ENCODE measurements at regions not wholly inside any gene's neighbourhood (a gene's known extent, or its start where the extent isn't known, plus 50 kb on each side); places are given as distances from the start of the nearest gene placed in this dataset.
"Not testable (repeated sequence)": the region's sequence is repeated elsewhere in the genome, so short reads cannot be mapped to it uniquely, and the experiment has no call there.

- Mint-ChIP-seq H3K27ac (peak overlapping the region in 1 of 6 donors; percentile 1), H3K27me3 (no peaks in the 10 kb centered on the region), H3K36me3 (no peaks in the 10 kb centered on the region), H3K9me3 (no peaks in the 10 kb centered on the region), H3K4me3 (no peak overlapping the region), H3K4me1 (peaks cover 17 to 29% (median 26%) of the 10 kb centered on the region in 3 donors)
- ATAC-seq (ENCODE audit: low read depth in 2 of 2) (no peak), DNase-seq (no peak)
These were observed 124.6 kb upstream of the ARHGEF3 start for GRCh38 chr3:56926243-56926946.

GRCh38 chr3:56924700-56925099 is 123.0 kb upstream of the ARHGEF3 start:
- peak overlapping the region in 2 of 8 donors; percentile 44 to 65 for H3K4me3 Mint-ChIP-seq
- not testable (repeated sequence) for DNase-seq; ATAC-seq (ENCODE audit: low read depth in 2 of 2); H3K27me3 Mint-ChIP-seq; H3K36me3 Mint-ChIP-seq; H3K9me3 Mint-ChIP-seq
- H3K27ac Mint-ChIP-seq, result peak overlapping the region in 3 of 6 donors; percentile 28 to 79 (median 29)
- H3K4me1 Mint-ChIP-seq, result peaks cover 21 to 33% (median 29%) of the 10 kb centered on the region in 3 donors

GRCh38 chr3:56923526-56924224 is 121.9 kb upstream of the ARHGEF3 start:
- ATAC-seq (ENCODE audit: low read depth in 2 of 2) (peak; percentile 81 to 83), DNase-seq (peak; percentile 35)
- H3K27me3 Mint-ChIP-seq, result no peaks in the 10 kb centered on the region
- no peaks in the 10 kb centered on the region for H3K9me3 Mint-ChIP-seq
- peak overlapping the region in 5 of 6 donors; percentile 39 to 86 (median 85) for H3K27ac Mint-ChIP-seq
- peaks cover 25 to 42% (median 36%) of the 10 kb centered on the region in 3 donors for H3K4me1 Mint-ChIP-seq
- H3K36me3 Mint-ChIP-seq, result no peaks in the 10 kb centered on the region
- peak overlapping the region in 7 of 8 donors; percentile 6 to 79 (median 73) for H3K4me3 Mint-ChIP-seq

GRCh38 chr3:56921573-56922453 is 120.1 kb upstream of the ARHGEF3 start:
- no peaks in the 10 kb centered on the region for H3K9me3 Mint-ChIP-seq
- ATAC-seq (ENCODE audit: low read depth in 2 of 2), result no peak
- DNase-seq, result no peak

GRCh38 chr3:56919797-56920195 is 118.0 kb upstream of the ARHGEF3 start:
- H3K9me3 Mint-ChIP-seq, result no peaks in the 10 kb centered on the region
- peak overlapping the region in 3 of 6 donors; percentile 24 to 67 (median 29) for H3K27ac Mint-ChIP-seq
- H3K27me3 Mint-ChIP-seq, result no peaks in the 10 kb centered on the region
- H3K4me1 Mint-ChIP-seq, result peaks cover 57 to 77% (median 68%) of the 10 kb centered on the region in 3 donors
- no peak for DNase-seq
- H3K36me3 Mint-ChIP-seq, result no peaks in the 10 kb centered on the region
- no peak overlapping the region for H3K4me3 Mint-ChIP-seq
- no peak for ATAC-seq (ENCODE audit: low read depth in 2 of 2)

More at GRCh38 chr3:56921573-56922453, 120.1 kb upstream of the ARHGEF3 start:
- Mint-ChIP-seq H3K27me3 (no peaks in the 10 kb centered on the region), H3K27ac (peak overlapping the region in 4 of 6 donors; percentile 4 to 96 (median 52)), H3K4me3 (peak overlapping the region; percentile 22 to 74 (median 46)), H3K36me3 (no peaks in the 10 kb centered on the region), H3K4me1 (peaks cover 43 to 60% (median 54%) of the 10 kb centered on the region in 3 donors)

- Mint-ChIP-seq H3K4me1 (peaks cover 56 to 73% (median 63%) of the 10 kb centered on the region in 3 donors), H3K27ac (peak overlapping the region in 4 of 6 donors; percentile 15 to 92 (median 34)), H3K4me3 (peak overlapping the region in 3 of 8 donors; percentile 11 to 82 (median 12)), H3K27me3 (no peaks in the 10 kb centered on the region), H3K36me3 (no peaks in the 10 kb centered on the region), H3K9me3 (no peaks in the 10 kb centered on the region)
- DNase-seq (no peak), ATAC-seq (ENCODE audit: low read depth in 2 of 2) (no peak)
These were observed 117.5 kb upstream of the ARHGEF3 start for GRCh38 chr3:56919137-56919796.

- Mint-ChIP-seq H3K4me1 (peaks cover 46 to 63% (median 54%) of the 10 kb centered on the region in 3 donors), H3K9me3 (no peaks in the 10 kb centered on the region), H3K36me3 (no peaks in the 10 kb centered on the region), H3K27me3 (no peaks in the 10 kb centered on the region), H3K4me3 (peak overlapping the region; percentile 72 to 90 (median 82)), H3K27ac (peak overlapping the region; percentile 96 to 100 (median 99))
- ATAC-seq (ENCODE audit: low read depth in 2 of 2) (peak; percentile 36 to 42), DNase-seq (peak; percentile 55)
These were observed 116.4 kb upstream of the ARHGEF3 start for GRCh38 chr3:56918111-56918568.

- Mint-ChIP-seq H3K27ac (peak overlapping the region; percentile 96 to 100 (median 99)), H3K36me3 (no peaks in the 10 kb centered on the region), H3K4me3 (peak overlapping the region; percentile 72 to 90 (median 82)), H3K27me3 (no peaks in the 10 kb centered on the region), H3K4me1 (peaks cover 46 to 60% (median 54%) of the 10 kb centered on the region in 3 donors), H3K9me3 (no peaks in the 10 kb centered on the region)
- ATAC-seq (ENCODE audit: low read depth in 2 of 2) (peak; percentile 82 to 83), DNase-seq (peak; percentile 75)
These were observed 115.8 kb upstream of the ARHGEF3 start for GRCh38 chr3:56917361-56918110.

GRCh38 chr3:56916716-56917360 is 115.1 kb upstream of the ARHGEF3 start:
- H3K9me3 Mint-ChIP-seq, result no peaks in the 10 kb centered on the region
- DNase-seq, result no peak
- no peaks in the 10 kb centered on the region for H3K36me3 Mint-ChIP-seq
- H3K27ac Mint-ChIP-seq, result peak overlapping the region; percentile 86 to 100 (median 98)
- H3K4me1 Mint-ChIP-seq, result peaks cover 44 to 55% (median 49%) of the 10 kb centered on the region in 3 donors
- H3K4me3 Mint-ChIP-seq, result peak overlapping the region in 7 of 8 donors; percentile 74 to 92 (median 82)
- ATAC-seq (ENCODE audit: low read depth in 2 of 2), result no peak
- H3K27me3 Mint-ChIP-seq, result no peaks in the 10 kb centered on the region

GRCh38 chr3:56915966-56916586 is 114.3 kb upstream of the ARHGEF3 start:
- H3K4me3 Mint-ChIP-seq, result peak overlapping the region; percentile 74 to 92 (median 82)
- peaks cover 37 to 48% (median 42%) of the 10 kb centered on the region in 3 donors for H3K4me1 Mint-ChIP-seq
- ATAC-seq (ENCODE audit: low read depth in 2 of 2), result peak; percentile 64
- H3K27me3 Mint-ChIP-seq, result no peaks in the 10 kb centered on the region
- H3K36me3 Mint-ChIP-seq, result no peaks in the 10 kb centered on the region
- H3K27ac Mint-ChIP-seq, result peak overlapping the region; percentile 62 to 99 (median 89)
- no peaks in the 10 kb centered on the region for H3K9me3 Mint-ChIP-seq
- DNase-seq, result peak; percentile 53

GRCh38 chr3:56914646-56915045 is 112.9 kb upstream of the ARHGEF3 start:
- no peak for ATAC-seq (ENCODE audit: low read depth in 2 of 2)
- Mint-ChIP-seq H3K27ac (peak overlapping the region in 4 of 6 donors; percentile 20 to 96 (median 82)), H3K9me3 (no peaks in the 10 kb centered on the region), H3K4me1 (peaks cover 37 to 47% (median 42%) of the 10 kb centered on the region in 3 donors), H3K36me3 (no peaks in the 10 kb centered on the region), H3K27me3 (no peaks in the 10 kb centered on the region), H3K4me3 (peak overlapping the region in 3 of 8 donors; percentile 9 to 80 (median 12))
- no peak for DNase-seq
